DMS53 treated with DMSO at 0.1 percent for 48 hours (cell line): ENCODE measurements at regions not wholly inside any gene's neighbourhood (a gene's known extent, or its start where the extent isn't known, plus 50 kb on each side); places are given as distances from the start of the nearest gene placed in this dataset.
"Not testable (repeated sequence)": the region's sequence is repeated elsewhere in the genome, so short reads cannot be mapped to it uniquely, and the experiment has no call there.

Experiments
- DNase-seq: peaks from one replicate; lab custom pipeline; 2025; ENCODE audit not compliant: unreplicated experiment; lab: John Stamatoyannopoulos, UW

DNA sequence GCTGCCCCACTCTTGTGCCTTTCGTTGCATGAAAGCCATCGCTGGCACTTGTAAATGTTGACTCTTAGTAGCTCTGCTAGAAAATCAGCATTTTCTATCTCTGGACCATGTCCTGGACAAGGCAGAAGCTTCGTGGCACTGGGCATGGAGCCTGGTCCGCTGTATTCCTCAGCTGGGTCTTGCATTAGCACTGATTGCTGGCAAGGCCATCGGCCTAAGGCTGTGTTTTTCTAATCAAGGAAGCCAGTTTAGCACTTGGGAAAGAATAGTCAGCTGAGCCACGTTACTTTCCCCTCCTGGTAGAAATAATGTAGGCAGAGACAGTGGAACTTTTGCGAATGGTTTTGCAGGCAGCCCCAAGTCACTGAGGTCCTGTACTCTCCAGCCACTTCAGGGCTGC is 180.2 kb upstream of the EOLA2 start:
- DNase-seq, result no peak

DNA sequence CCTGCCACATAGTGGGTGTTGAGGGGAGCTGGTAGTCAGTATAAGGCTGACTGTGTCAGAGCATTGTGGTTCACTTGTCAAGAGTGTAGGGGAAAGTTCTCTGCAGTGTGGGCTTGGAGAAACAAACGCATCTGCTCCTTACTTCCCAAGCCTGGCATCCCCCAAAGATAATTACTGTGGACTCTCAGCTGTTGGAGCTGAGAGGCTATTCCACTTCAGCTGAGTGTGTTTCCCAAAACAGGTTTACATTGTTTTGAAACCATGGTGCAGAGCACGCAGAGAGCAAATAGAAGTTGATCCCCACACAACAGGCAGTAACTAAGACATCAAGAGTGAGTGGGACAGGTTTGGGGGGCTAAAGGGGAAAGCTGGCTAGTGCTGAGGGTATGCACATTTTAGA is 181.0 kb upstream of the EOLA2 start:
- no peak for DNase-seq

DNA sequence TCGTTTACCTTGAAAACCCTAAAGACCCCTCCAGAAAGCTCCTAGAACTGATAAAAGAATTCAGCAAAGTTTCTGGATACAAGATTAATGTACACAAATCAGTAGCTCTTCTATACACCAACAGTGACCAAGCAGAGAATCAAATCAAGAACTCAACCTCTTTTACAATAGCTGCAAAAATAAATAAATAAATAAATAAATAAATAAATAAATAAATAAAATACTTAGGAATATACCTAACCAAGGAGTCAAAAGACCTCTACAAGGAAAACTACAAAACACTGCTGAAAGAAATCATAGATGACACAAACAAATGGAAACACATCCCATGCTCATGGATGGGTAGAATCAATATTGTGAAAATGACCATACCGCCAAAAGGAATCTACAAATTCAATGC is 186.8 kb upstream of the EOLA2 start:
- not testable (repeated sequence) for DNase-seq

DNA sequence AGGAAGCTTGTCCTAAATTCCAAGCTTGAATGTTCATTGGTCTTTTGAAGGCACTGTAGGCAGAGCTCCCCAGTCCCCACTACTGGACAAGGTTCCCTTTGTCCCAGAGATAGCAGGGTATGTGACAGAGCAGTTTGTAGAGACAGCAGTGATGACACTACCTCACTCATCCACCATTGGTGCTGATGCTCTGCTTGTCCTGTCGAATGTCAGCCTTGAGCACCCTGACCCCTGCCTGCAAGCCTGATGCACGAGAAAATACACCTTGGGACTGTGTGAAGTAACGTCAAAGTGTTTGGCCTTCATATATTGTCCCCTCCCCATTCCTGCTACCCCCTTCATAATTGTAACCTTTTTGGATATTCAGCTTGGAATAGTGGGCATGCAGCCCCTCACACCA is 188.9 kb upstream of the EOLA2 start:
- DNase-seq, result no peak

DNA sequence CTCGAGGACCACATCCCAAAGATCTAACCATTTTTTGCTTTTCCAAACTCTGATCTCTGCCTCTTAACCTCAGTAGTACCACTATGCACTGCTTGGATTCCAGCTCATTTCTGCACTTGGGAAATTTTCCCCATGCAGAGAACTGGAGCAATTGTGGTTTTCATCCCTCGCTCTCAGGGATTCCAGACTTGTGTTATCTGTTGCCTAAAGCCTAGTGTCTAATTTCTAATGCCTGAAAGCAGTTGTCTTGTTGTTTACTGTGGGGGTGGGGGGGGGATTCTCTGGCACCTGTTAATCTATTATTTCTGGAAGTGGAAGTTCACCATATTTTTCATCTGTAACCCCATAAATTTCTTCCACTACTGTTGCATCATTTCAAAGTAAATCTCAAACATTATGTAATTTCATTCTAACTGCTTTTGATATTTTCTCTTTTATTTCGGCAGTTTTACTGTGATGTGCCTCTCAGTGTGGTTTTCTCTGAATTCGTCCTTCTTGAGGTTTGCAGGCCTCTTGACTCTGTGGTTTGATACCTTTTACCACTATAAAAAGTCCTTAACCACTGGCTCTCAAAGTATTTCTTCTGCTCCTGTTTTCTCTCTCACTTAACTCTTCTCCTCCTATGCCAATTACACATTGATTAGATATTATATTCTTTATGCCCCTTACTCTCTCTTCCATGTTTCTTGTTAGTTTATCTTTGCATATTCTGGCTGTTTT is 205.6 kb upstream of the EOLA2 start:
- DNase-seq, result no peak

DNA sequence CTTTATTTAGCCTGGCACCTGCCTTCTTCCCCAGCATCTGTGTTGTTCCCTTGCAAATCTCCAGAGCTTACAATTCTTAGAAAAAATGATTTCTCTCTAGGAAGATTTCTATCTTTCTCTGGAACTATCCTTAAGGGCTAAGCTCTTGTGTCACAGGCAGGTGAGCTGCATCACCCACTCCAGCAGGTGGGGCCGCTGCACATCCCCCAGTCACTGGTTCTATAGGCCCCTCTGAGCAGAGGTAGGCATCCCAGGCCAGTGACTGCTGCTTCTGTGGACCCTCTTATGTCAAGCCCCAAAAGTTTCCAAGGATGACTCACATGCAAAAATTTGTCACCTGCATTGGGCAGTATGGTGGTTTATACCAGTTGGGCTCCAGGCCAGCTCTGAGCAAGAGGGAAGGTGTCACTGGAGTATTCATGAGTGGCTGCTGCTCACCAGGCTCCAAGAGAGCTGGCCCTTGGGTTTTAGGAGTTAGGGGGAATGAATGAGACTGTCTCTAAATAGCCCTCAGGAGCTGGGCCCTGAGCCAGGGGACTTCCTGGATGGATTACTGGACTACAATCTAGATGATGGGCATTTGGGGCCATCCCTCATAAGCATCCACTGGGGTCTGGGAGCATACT is 208.1 kb upstream of the EOLA2 start:
- no peak for DNase-seq

DNA sequence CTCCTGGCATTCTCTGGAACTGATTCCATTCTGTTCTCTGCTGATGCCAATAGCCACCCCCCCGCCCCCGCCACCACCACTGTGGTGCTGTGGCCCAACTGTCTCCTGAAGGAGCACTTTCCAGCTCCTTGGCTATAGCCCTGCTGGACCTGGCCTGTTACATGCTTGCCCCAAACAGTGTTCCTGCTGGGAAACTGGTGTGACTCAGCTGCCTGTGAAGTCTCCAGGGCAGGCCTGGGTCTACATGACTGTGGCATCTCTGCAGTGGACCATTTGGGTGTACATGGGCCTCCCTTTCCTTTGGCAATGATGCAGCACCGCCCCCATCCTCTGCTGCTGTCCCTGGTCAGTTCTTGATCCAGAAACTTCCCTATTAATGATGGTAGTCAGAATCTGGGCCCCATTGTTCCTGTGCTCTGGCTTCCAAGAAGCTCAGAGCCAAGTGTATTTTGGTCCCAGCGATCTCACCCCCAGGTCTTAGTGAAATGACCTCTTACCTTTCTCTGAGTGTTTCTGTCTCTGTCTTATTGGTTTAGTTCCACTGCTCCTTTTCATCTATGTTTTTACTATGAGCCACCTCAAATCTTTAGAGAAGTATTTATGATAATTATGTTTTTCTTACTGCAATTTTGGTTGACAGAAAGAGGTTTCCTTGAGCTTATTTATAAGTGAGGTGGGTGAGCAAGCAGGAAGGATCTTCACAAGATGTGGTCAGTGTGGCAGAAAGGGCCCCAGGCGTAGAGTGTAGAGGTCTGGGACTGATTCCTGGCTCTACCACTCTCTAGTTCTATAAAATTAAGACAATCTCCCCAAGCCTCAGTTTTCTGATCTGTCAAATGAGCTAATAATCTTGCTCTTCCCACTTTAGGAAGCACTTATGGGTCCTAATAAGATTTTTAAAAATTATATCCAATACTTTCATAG is 210.7 kb upstream of the EOLA2 start:
- no peak for DNase-seq

DNA sequence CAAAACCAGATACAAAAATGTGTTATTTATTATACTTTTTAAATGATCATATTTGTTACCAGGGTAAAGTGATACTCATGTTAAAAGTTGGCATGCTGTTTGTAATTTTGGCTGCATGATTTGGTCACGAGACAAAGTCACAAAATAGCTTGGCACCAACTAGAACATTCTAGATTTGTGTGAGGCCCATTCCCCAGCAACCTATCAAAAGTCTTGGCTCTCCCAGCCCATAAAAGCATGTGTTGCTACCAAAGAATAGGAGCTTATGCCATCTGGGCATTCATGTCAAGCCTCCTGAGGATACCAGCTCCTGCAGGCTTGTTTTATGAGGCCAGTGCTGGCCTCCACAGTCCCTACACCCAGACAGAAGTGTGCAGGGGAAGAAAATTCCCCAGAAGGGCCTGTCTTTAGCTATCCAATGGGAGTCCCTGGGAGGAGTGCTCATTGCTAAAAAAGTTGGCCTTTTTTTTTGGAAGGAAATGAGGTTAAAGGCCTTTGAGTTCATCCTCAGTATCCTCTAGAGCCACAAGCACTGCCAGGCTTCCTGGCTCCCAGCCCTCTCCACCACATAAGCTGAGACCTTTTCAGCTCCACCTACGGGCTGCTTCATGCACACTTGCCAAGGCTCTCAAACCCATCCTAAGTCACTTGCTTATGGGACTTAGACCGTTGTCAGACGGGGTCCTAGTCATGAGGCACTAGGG is 211.9 kb upstream of the EOLA2 start:
- no peak for DNase-seq

DNA sequence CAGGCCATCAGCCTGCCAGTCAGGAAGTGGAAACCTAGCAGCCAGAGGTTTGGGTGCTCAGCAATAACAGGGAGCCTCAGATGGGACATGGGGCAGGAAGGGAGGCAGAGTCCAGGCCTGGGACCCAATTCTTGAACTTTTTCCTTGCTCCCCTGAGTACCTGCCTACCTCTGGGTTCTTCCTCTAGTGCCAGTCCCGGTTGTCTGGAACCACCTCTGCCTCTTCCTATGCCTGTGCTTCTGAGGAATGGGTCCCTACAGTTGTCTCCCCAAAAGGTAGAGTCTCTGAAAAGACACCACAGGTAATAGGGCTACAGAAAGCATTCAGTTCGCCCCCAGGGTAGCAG is 212.4 kb upstream of the MAMLD1 start:
- no peak for DNase-seq

DNA sequence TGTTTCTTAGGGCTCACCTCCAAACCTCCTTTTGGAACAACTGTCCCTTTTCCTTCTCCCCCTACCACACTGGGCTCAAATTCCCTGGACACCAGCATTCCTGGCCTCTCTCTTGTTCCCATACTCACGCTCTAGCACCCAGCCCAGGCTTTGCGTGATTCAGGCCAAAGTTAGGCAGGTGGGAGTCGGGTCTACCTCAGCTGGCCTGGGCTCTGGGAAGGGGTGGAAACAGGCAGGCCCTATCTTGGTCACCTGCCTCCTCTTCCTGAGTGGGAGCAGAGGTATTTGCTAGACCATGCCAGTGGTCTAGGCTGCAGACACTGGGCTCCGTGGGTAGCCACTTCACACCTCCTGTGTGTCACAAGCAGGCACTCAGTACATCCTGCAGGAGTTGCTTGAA is 211.1 kb upstream of the MAMLD1 start:
- DNase-seq, result no peak

DNA sequence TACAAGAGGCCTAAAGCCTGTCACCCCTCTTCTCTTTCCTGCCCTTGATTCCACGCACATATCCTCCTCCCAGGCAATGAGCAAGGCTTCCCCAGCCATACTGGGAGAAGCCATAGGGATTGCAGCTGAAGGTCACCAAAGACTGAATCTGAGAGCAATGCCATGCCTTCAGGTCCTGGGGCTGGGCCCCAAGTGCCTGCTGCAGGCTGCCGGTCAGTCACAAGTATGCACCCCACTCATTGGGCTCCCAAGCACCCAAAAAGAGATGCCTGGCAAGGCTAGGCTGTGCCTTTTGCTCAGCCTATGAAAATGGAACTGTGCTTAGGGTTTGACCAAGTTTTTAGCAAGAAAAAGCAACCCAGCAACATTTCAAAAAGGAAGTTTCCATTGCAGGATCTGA is 210.6 kb upstream of the MAMLD1 start:
- DNase-seq, result no peak

DNA sequence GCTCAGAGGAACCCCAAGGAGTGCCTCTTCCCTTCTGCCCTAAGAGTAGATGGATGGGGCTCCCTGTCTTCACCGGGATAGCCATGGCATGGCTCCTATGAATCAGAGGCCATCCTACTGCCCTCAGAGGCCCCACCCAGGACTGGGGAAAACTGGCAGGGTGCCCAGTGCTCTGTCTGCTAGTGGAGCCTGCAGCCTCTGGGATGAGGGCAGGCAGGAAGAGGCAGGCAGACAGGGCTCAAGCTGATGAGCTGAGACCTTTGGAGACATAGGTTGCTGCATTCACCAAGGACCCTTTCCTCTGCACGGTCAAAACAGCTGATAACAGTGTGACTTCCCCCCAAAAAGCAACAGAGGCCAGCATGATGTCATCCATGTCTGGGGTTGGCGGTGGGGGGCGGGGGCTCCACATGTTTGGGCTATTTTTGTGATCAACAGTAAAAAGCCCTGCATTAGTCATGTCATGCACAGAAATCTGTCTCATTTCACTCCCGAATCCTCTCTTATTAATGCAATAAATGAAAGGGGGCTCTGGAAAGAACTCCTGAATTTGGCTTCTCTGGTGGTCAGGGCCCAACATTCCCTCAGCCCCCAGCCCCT is 207.6 kb upstream of the MAMLD1 start:
- peak; percentile 12 for DNase-seq

DNA sequence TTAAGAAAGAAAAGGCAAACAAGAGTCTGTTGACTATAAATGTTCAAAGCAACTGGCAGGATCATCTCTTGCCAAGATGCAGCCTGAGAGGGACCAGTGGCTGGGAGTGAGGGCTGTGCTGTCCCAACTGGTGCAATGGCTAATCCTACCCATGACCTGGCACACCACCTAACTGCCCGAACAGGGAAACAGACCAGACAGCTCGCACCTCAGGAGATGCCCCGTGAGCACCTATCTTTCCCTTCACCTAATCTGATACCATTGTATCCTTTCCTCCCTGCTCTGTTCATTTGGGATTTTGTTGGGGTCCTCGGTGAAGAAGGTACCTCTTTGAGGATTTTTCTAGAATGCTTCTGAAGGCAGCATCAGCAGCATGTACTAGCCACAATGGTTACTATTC is 206.5 kb upstream of the MAMLD1 start:
- no peak for DNase-seq

DNA sequence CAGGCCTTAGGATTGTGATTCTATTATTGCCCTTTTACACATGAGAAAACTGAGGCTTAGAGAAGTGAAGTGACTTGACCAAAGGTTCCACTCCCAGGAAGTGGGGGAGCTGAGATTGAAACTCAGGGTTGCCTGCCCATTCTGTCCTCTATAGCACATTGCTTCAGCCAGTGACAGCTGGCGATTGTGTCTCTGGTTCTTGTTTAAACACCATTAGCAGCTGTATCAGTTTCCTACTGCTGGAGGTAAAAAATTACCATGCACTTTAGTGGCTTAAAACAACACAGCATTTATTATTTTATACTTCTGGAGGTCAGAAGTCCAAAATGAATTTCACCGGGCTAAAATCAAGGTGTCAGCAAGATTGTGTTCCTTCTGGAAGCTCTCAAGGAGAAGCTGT is 205.8 kb upstream of the MAMLD1 start:
- DNase-seq, result no peak

DNA sequence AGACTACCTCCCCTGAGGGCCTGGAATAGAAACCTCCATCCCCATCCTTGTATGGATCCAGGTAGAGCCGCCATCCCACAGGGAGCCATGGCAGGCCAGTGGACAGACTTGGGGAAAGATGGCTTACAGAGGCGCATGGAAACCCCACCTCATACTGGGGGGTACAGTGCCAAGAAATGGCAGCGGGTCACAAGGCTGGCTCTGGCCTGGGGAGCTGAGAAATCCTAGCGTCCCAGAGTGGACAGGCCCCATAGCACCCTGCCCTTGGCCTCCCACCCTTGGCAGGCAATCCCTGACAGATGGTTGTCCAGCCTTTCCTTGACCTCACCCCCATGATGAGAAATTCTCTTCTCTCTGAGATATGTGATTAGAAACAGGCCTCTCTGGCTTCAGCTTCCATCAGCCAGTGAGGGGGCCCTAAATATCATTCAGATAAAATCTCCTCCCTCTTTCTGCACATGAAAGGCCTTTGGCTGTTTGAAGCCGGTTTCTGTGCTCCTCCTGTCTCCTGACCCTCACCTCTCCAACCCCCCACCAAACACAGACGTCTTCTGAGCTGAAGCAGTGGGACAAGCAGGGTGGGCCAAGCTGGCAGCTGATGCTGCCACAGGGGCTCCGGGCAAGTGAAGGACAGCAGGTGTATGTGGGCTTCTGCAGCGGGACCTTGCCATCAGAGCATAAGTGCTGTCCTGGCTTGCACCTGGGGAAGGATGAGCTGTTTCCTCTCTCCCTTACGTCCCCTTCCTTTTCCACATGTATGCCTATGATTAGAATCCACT is 204.4 kb upstream of the MAMLD1 start:
- no peak for DNase-seq

DNA sequence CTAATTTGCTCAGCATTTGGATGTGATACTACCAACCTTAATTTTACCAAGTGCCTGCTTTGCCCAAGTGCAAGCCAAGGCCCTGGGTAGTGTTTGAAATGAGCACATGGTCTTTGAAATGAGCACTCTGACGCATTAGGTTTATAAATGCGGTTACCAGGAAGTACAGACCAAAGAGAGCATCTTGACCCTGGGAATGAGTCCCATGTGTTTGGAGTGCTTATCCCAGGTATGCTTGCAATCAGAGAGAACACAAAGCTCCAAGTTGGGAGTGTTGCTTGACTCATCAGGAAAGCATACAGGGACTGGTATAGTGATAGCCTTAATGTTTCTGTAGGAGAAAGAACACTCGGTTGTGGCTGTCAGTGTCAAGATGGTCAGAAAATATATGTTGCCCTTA is 203.6 kb upstream of the MAMLD1 start:
- no peak for DNase-seq

DNA sequence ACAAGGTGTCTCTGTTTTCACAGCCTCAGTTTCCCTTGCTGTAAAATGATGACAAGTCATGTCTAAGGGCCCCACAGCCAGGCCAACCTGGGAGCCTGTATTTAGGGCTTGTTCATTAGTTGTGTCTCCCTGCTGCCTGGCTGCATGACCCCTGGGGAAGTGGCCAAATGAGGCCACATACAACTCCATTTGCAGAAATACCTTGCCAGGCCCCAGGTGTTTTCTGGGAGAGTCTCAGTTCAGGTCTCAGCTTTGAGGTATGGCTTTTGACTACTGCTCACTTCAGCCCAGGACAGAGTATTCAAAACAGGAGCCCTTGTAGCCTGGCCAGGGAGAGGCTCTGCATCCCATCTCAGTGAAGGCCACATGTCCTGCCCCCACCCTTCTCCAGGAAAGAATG is 202.5 kb upstream of the MAMLD1 start:
- no peak for DNase-seq

DNA sequence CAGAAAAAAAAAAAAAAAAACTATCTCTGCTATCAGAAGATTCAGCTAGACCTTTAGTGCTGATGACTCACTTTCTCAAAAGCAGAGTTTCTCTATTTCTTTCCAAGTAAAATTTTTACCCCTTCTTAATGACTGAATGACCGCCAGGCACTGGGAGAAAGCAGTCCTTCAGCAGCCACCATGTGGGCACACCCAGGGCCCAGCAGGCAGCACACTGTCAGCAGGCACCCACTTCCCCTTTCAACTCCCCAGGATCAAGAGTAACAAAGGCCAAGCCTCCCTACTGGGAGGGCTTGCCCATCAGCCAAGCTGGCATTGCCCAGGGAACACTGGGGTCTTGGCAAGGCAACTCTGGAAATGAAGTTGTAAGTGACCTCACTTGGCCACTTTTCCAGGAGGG is 201.9 kb upstream of the MAMLD1 start:
- no peak for DNase-seq

DNA sequence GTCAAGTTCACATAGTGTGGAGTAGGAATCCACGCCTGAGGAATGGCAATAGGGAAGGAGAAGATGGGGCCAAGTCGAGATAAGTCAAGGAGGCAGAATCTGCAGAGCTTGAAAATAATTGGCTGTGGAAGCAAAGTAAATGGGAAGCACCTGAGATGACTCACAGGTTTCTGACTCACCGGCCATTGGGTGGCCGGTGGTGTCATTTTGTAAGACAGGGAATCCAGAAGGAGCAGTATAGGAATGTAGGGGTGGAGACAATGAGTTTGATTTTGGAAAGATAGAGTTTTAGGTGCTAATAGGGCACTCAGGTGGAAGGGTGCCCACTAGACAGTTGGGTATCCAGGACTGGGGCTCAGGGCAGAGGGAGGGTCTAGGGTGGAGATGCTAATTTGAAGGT is 201.0 kb upstream of the MAMLD1 start:
- no peak for DNase-seq

DNA sequence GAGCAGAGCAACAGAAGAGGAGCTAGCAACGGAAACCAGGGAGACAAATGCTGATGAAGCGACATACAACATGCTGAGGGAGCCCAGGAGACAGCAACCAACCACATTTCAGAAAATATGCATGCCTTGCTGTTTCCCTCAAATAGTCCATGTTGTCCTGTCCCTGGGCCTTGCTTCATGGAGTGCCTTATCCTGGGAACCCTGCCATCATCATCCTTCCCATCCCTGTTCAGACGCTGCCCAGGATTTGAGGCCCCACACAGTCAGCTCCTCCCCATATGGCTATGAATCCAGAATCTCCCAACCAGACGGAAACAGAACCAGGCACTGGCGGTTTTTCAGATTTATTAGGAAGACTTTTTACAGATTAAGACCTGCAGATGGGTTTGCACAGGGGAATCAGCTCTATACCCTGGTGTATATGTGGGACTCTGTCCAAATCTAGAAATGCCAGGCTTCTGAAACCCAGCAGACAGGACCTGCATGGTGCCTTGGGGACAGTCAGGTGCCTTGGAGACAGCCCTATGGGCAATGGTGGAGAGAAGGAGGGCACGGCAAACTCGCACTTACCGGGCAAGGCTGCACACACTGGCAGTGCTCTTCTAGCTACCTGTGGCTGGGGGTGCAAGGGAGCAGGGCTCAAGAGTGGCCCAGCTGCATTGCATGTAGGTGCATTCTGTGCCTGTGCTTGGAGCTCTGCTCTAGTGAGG is 199.7 kb upstream of the MAMLD1 start:
- no peak for DNase-seq
